Fibroblast of skin of scalp (primary cell): ENCODE measurements at regions not wholly inside any gene's neighbourhood (a gene's known extent, or its start where the extent isn't known, plus 50 kb on each side); places are given as distances from the start of the nearest gene placed in this dataset.

ENCODE experiments used
- DNase-seq: peaks from one replicate; pipeline ENCODE4 v3.0.0-alpha.2; 2013

DNA sequence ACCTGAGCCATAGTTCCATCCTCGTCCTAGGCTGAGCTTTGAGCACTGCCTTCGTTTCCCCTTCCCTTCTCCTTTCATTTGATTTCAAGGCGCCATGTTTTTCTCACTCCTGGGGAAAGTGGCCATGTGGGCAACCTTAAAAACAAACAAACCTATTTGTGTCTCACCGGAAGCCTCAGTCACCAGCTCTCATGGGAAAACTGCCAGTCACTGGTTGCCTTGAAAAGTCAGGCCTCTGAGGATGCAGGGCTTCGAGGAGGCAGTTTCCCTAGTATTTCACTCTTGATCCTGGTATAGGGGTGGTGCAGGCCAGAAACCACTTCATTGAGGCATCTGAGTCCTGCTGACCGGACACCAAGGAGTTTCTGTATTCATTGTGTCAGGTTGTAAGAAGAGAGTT lies 59.2 kb upstream of the TRIB2 start:
- no peak for DNase-seq

- no peak for DNase-seq
Observed at GRCh38 chr2:12658310-12658945, 58.3 kb upstream of the TRIB2 start.

DNA sequence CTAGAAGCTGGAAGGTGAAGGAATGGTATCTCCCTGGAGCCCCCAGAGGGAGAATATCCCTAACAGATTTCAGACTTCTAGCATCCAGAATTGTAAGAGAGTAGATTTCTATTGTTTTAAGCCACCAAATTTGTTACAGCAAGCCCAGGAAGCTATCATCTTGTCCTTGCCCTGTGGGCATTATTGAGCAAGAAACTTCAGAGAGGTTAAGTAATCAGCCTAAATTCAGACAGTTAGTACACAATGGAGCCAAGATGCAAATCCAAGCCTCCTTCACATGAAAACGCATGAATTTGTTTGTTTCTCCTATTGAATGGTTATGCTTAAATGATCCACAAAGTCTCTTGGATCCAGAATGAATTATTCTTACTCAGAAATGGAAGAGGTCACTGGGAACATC lies 55.2 kb upstream of the TRIB2 start:
- no peak for DNase-seq

GRCh38 chr2:12663306-12664037 lies 53.3 kb upstream of the TRIB2 start:
- no peak for DNase-seq

DNA sequence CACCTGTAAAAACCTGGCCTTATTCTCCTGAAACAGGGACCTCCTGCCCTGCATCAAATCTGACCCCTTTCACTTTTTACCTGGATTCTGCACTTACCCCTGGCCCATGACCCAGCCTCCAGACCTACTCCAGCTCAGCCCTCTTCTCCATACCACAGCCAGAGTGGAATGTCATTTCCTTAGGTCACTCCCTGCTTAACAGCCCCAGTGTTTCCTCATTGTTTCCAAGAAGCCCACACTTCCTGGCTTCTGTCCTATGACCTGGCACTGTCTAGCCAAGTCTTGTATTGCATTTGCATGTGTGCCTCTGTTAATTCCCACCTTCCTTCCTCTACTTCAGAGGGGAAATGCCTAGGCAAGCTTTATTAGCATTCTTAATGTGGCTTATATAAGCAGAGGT lies 51.4 kb upstream of the TRIB2 start:
- DNase-seq = no peak

DNA sequence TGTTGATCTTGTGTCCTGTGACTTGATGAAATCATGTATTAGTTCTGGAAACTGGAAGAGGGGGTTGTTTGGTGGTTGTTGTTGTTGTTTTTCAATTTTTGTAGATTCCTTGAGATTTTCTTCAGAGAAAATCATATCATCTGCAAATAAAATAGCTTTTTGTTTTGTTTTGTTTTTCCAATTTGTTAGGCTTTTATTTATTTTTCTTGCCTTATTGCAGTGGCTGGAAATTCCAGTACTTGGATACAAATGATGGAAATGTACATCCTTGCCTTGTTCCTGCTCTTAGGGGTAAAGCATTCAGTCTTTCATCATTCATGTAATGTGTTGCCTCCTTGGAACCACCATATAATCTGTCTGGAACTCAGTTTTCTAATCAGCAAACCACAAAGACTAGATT lies 50.3 kb upstream of the TRIB2 start:
- DNase-seq = no peak
